HEK293 (cell line): ENCODE measurements at regions not wholly inside any gene's neighbourhood (a gene's known extent, or its start where the extent isn't known, plus 50 kb on each side); places are given as distances from the start of the nearest gene placed in this dataset.

Experiments used
- GLIS2 ChIP-seq: fragments of 450-650 bp; formaldehyde crosslinking; IDR thresholded peaks from 2 replicates; pipeline ENCODE4 v1.5.1; 2016; ENCODE audit warnings: missing biosample characterization, missing genetic modification characterization
- PRDM1 ChIP-seq: fragments of 450-650 bp; formaldehyde crosslinking; IDR thresholded peaks from 2 replicates; pipeline ENCODE4; 2016; ENCODE audit warnings: missing biosample characterization, missing genetic modification characterization
- RBAK ChIP-seq: fragments of 450-650 bp; formaldehyde crosslinking; IDR thresholded peaks from 2 replicates; pipeline ENCODE4 v1.5.1; 2016; ENCODE audit warnings: missing biosample characterization, missing genetic modification characterization
- SP3 ChIP-seq: fragments of 450-650 bp; formaldehyde crosslinking; IDR thresholded peaks from 2 replicates; pipeline ENCODE4 v1.5.1; 2016; ENCODE audit warnings: missing biosample characterization, missing genetic modification characterization
- ZNF157 ChIP-seq: fragments of 450-650 bp; formaldehyde crosslinking; IDR thresholded peaks from 2 replicates; pipeline ENCODE4 v1.5.1; 2016; ENCODE audit warnings: missing biosample characterization, missing genetic modification characterization
- ZNF350 ChIP-seq: fragments of 450-650 bp; formaldehyde crosslinking; IDR thresholded peaks from 2 replicates; pipeline ENCODE4 v1.5.0; 2017; ENCODE audit warnings: missing biosample characterization, mild to moderate bottlenecking, missing genetic modification characterization
- TF ChIP-seq, protein P1 (sequence below): fragments of 450-650 bp; formaldehyde crosslinking; IDR thresholded peaks from 2 replicates; pipeline ENCODE4 v1.5.1; 2016; ENCODE audit warnings: missing biosample characterization, missing genetic modification characterization
- TF ChIP-seq, protein P2 (sequence below): fragments of 450-650 bp; formaldehyde crosslinking; IDR thresholded peaks from 2 replicates; pipeline ENCODE4 v1.5.1; 2016; ENCODE audit warnings: missing biosample characterization, missing genetic modification characterization
- TF ChIP-seq, protein P3 (sequence below): fragments of 450-650 bp; IDR thresholded peaks from 2 replicates; pipeline ENCODE4 v1.5.1; 2018; ENCODE audit warnings: missing biosample characterization, mild to moderate bottlenecking, missing genetic modification characterization
- TF ChIP-seq, protein P4 (sequence below): sonication (generic); formaldehyde crosslinking; IDR thresholded peaks from 2 replicates; pipeline ENCODE4 v1.8.1; 2022; ENCODE audit warnings: mild to moderate bottlenecking, moderate library complexity, missing genetic modification reagents

DNA sequence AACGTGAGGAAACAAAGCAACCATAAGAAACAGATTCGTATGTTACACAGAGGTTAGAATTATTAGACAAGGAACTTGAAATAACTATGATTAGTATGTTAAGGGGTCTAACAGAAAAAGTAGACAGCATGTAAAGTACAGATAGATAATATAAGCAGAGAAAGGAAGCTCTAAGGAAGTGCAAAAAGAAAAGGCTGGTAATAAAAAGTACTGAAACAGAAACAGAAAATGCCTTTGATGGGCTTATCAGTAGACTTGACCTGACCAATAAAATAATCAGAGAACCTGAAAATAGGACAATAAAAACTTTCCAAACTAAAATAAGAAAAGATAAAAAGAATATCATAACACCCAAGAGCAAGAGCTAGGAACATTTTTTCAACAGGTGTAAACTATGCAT lies 225.8 kb downstream of the RND3 start:
- TF ChIP-seq, protein P1, sequence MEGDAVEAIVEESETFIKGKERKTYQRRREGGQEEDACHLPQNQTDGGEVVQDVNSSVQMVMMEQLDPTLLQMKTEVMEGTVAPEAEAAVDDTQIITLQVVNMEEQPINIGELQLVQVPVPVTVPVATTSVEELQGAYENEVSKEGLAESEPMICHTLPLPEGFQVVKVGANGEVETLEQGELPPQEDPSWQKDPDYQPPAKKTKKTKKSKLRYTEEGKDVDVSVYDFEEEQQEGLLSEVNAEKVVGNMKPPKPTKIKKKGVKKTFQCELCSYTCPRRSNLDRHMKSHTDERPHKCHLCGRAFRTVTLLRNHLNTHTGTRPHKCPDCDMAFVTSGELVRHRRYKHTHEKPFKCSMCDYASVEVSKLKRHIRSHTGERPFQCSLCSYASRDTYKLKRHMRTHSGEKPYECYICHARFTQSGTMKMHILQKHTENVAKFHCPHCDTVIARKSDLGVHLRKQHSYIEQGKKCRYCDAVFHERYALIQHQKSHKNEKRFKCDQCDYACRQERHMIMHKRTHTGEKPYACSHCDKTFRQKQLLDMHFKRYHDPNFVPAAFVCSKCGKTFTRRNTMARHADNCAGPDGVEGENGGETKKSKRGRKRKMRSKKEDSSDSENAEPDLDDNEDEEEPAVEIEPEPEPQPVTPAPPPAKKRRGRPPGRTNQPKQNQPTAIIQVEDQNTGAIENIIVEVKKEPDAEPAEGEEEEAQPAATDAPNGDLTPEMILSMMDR (tag by site-specific recombination) = no peak
- no peak for TF ChIP-seq SP3 (tag by site-specific recombination)
- TF ChIP-seq, protein P2, sequence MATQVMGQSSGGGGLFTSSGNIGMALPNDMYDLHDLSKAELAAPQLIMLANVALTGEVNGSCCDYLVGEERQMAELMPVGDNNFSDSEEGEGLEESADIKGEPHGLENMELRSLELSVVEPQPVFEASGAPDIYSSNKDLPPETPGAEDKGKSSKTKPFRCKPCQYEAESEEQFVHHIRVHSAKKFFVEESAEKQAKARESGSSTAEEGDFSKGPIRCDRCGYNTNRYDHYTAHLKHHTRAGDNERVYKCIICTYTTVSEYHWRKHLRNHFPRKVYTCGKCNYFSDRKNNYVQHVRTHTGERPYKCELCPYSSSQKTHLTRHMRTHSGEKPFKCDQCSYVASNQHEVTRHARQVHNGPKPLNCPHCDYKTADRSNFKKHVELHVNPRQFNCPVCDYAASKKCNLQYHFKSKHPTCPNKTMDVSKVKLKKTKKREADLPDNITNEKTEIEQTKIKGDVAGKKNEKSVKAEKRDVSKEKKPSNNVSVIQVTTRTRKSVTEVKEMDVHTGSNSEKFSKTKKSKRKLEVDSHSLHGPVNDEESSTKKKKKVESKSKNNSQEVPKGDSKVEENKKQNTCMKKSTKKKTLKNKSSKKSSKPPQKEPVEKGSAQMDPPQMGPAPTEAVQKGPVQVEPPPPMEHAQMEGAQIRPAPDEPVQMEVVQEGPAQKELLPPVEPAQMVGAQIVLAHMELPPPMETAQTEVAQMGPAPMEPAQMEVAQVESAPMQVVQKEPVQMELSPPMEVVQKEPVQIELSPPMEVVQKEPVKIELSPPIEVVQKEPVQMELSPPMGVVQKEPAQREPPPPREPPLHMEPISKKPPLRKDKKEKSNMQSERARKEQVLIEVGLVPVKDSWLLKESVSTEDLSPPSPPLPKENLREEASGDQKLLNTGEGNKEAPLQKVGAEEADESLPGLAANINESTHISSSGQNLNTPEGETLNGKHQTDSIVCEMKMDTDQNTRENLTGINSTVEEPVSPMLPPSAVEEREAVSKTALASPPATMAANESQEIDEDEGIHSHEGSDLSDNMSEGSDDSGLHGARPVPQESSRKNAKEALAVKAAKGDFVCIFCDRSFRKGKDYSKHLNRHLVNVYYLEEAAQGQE = no peak
- TF ChIP-seq GLIS2 (tag by site-specific recombination) = no peak
- TF ChIP-seq, protein P3, sequence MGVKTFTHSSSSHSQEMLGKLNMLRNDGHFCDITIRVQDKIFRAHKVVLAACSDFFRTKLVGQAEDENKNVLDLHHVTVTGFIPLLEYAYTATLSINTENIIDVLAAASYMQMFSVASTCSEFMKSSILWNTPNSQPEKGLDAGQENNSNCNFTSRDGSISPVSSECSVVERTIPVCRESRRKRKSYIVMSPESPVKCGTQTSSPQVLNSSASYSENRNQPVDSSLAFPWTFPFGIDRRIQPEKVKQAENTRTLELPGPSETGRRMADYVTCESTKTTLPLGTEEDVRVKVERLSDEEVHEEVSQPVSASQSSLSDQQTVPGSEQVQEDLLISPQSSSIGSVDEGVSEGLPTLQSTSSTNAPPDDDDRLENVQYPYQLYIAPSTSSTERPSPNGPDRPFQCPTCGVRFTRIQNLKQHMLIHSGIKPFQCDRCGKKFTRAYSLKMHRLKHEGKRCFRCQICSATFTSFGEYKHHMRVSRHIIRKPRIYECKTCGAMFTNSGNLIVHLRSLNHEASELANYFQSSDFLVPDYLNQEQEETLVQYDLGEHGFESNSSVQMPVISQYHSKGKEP (tag by site-specific recombination) = no peak
- no peak for TF ChIP-seq ZNF350 (tag by site-specific recombination)
- TF ChIP-seq RBAK = no peak
- TF ChIP-seq, protein P4, sequence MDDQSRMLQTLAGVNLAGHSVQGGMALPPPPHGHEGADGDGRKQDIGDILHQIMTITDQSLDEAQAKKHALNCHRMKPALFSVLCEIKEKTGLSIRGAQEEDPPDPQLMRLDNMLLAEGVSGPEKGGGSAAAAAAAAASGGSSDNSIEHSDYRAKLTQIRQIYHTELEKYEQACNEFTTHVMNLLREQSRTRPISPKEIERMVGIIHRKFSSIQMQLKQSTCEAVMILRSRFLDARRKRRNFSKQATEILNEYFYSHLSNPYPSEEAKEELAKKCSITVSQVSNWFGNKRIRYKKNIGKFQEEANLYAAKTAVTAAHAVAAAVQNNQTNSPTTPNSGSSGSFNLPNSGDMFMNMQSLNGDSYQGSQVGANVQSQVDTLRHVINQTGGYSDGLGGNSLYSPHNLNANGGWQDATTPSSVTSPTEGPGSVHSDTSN = no peak
- TF ChIP-seq PRDM1 = no peak
- TF ChIP-seq ZNF157 (tag by site-specific recombination) = no peak
